ENCODE measurements at regions not wholly inside any gene's neighbourhood (a gene's known extent, or its start where the extent isn't known, plus 50 kb on each side); places are given as distances from the start of the nearest gene placed in this dataset.

GRCh38 chr3:106783231-106783630, 594.0 kb upstream of the CCDC54 start:
- H3K4me3 ChIP-seq: no peak overlapping the region
- no peaks in the 10 kb centered on the region for H3K9me3 ChIP-seq
- TF ChIP-seq CTCF (IDR thresholded peaks at IDR 0.05): no peak
- H3K36me3 ChIP-seq (ENCODE audit: low read depth): no peaks in the 10 kb centered on the region
- ATAC-seq: no peak
- intact Hi-C loops (cut with DNase I, micrococcal nuclease): no loop called here
- H3K4me1 ChIP-seq (ENCODE audit: low read depth): no peaks in the 10 kb centered on the region
- DNase-seq: no peak

GRCh38 chr3:106789276-106789675, 588.0 kb upstream of the CCDC54 start:
- TF ChIP-seq CTCF (IDR thresholded peaks at IDR 0.05): no peak
- Histone ChIP-seq H3K9me3 (peaks cover 11% of the 10 kb centered on the region), H3K36me3 (ENCODE audit: low read depth) (no peaks in the 10 kb centered on the region), H3K4me1 (ENCODE audit: low read depth) (no peaks in the 10 kb centered on the region), H3K4me3 (no peak overlapping the region)
- DNase-seq: no peak
- ATAC-seq: no peak
- intact Hi-C loops (cut with DNase I, micrococcal nuclease): no loop called here

GRCh38 chr3:106792716-106793115, 584.5 kb upstream of the CCDC54 start:
- TF ChIP-seq CTCF (IDR thresholded peaks at IDR 0.05): no peak
- Histone ChIP-seq H3K4me1 (ENCODE audit: low read depth) (no peaks in the 10 kb centered on the region), H3K9me3 (peaks cover 11% of the 10 kb centered on the region), H3K4me3 (no peak overlapping the region), H3K36me3 (ENCODE audit: low read depth) (no peaks in the 10 kb centered on the region)
- intact Hi-C loops (cut with DNase I, micrococcal nuclease): no loop called here
- DNase-seq: no peak
- no peak for ATAC-seq

GRCh38 chr3:106794442-106794841, 582.8 kb upstream of the CCDC54 start:
- Histone ChIP-seq H3K4me1 (ENCODE audit: low read depth) (no peaks in the 10 kb centered on the region), H3K9me3 (peaks cover 11% of the 10 kb centered on the region), H3K4me3 (no peak overlapping the region), H3K36me3 (ENCODE audit: low read depth) (no peaks in the 10 kb centered on the region)
- DNase-seq: no peak
- TF ChIP-seq CTCF (IDR thresholded peaks at IDR 0.05): no peak
- intact Hi-C loops (cut with DNase I, micrococcal nuclease): no loop called here
- no peak for ATAC-seq

GRCh38 chr3:106795553-106795952, 581.7 kb upstream of the CCDC54 start:
- ATAC-seq: no peak

More at GRCh38 chr3:106795553-106795952, 581.7 kb upstream of the CCDC54 start:
- Histone ChIP-seq H3K4me3 (no peak overlapping the region), H3K36me3 (ENCODE audit: low read depth) (no peaks in the 10 kb centered on the region), H3K4me1 (ENCODE audit: low read depth) (no peaks in the 10 kb centered on the region), H3K9me3 (peaks cover 4% of the 10 kb centered on the region)
- intact Hi-C loops (cut with DNase I, micrococcal nuclease): no loop called here
- DNase-seq: no peak
- TF ChIP-seq CTCF (IDR thresholded peaks at IDR 0.05): no peak

Measured in mucosa of descending colon (tissue), 3 donors.